HAP-1 (cell line): ENCODE measurements at regions not wholly inside any gene's neighbourhood (a gene's known extent, or its start where the extent isn't known, plus 50 kb on each side); places are given as distances from the start of the nearest gene placed in this dataset.

Source experiments
- DNase-seq, 2 experiments: peaks; one replicate each; pipeline ENCODE4 v3.0.0-alpha.2; 2016 to 2020; ENCODE audit warnings: low spot score in 2 of 2
- H3K27me3 ChIP-seq: fragments of 250-450 bp; sonication (Bioruptor Pico); 2 replicates; pipeline ENCODE4 v1.5.1; 2020; ENCODE audit warnings: low read depth, mild to moderate bottlenecking, moderate library complexity
- H3K36me3 ChIP-seq: fragments of 250-450 bp; sonication (Bioruptor Pico); replicated peaks from 2 replicates; pipeline ENCODE4 v1.5.1; 2020; ENCODE audit warnings: mild to moderate bottlenecking
- H3K4me1 ChIP-seq: fragments of 250-450 bp; sonication (Bioruptor Pico); 2 replicates; pipeline ENCODE4 v1.5.1; 2020; ENCODE audit warnings: mild to moderate bottlenecking
- H3K4me3 ChIP-seq: fragments of 250-450 bp; sonication (Bioruptor Pico); 2 replicates; pipeline ENCODE4 v1.5.1; 2020; ENCODE audit warnings: mild to moderate bottlenecking, moderate library complexity
- H3K9me3 ChIP-seq: fragments of 250-450 bp; sonication (Bioruptor Pico); 2 replicates; pipeline ENCODE4 v1.5.1; 2020; ENCODE audit warnings: mild to moderate bottlenecking, moderate library complexity
- in situ Hi-C: fragments of 300-500 bp; cut with MboI; formaldehyde crosslinking; loops from 3 replicates; pipeline ENCODE4 v1.14.3; 2020; ENCODE audit warnings: low sequenced_read_pairs, inconsistent platforms, mixed read lengths

DNA sequence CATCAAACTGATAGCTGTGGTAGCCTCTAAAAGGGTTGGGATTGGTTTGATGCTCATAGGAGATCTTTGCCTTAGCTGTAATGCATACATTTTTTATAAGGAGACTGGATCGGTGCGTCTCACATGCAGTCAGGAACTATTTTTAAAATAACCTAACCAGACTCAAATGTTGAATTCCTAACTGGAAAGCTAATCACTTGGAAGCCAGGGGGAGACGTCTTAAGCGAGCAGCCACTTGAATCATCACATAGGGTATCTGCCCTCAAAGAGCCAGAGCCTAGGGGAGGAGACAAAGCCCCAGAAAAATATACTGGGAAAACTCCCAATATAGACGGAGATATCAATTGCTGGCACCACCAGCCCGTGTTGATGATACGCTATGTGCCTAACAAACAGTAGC lies 61.7 kb upstream of the PUM1 start:
- in situ Hi-C loops, result no loop called here
- Histone ChIP-seq H3K9me3 (no peaks in the 10 kb centered on the region), H3K36me3 (no peaks in the 10 kb centered on the region), H3K27me3 (no peaks in the 10 kb centered on the region), H3K4me3 (no peak overlapping the region), H3K4me1 (peaks cover under 1% of the 10 kb centered on the region)
- no peak for DNase-seq

DNA sequence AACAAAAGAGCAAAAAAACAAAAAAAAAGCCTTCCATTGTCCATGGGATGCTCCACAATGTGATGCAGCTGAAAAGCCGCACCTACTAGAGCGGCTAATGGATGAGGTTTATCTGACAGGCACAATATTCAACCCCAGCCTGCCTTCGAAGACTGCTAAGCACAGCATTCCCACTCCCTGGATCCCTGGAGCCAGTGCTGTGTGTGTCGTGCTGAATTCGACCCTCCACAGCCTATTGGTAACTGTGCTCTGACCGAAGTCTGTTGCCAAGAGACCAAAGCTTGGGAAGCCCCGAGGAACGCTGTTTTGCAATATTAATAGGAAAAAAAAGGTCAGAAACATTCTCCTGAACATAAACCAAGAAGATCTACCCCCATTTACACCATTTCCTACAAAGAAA lies 57.2 kb upstream of the PUM1 start:
- peak in 1 of 2 experiments; percentile 17 for DNase-seq
- no peak overlapping the region for H3K4me3 ChIP-seq
- no peaks in the 10 kb centered on the region for H3K27me3 ChIP-seq
- peaks cover 6% of the 10 kb centered on the region for H3K4me1 ChIP-seq
- H3K36me3 ChIP-seq, result no peaks in the 10 kb centered on the region
- no peaks in the 10 kb centered on the region for H3K9me3 ChIP-seq
- in situ Hi-C loops, result no loop called here

DNA sequence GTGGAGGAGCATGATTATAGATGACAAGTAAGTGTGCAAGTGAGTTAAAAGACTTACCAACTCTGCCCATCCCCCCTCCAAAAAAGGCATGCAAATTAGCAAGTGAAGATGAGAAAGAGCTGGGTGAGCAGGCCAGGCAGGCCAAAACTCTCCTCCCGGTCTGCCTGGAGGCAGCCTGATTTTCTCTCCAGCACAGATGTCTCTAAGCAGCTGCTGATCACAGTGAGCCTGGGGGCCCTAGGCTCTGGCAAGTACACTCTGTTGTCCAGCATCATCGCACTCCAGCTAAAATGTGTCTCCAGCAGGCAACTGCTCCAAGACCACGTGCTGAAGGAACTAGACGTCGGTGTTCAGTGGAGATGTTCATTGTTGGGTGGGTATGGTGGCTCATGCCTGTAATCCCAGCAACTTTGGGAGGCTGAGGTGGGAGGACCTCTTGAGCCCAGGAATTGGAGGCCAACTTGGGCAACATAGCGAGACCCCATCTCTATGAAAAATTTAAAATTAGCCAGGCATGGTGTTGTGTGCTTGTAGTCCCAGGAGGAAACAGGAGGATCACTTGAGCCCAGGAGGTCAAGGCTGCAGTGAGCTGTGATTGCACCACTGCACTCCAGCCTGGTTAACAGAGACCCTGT lies 56.7 kb upstream of the PUM1 start:
- H3K4me3 ChIP-seq, result no peak overlapping the region
- H3K36me3 ChIP-seq, result no peaks in the 10 kb centered on the region
- no peak for DNase-seq
- H3K4me1 ChIP-seq, result peaks cover 6% of the 10 kb centered on the region
- in situ Hi-C loops, result no loop called here
- no peaks in the 10 kb centered on the region for H3K9me3 ChIP-seq
- H3K27me3 ChIP-seq, result no peaks in the 10 kb centered on the region

DNA sequence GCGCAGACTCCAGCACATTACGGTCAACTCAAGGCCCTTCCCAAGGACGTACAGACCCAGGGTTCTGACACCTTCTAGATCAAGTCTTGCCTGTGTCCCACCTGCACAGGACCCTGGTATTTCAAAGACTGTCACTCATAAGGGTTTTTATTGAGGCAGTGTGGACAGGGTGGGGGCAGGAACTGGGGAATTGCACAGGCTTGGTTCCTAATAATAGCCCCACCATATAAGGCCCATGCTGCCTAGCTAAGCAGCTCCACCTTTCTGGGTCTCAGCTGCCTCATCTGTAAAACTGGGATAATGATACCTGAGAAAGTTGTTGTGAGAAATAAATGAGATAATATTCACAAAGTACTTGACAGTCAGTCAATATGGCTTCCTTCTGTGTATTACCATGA lies 55.3 kb upstream of the PUM1 start:
- H3K36me3 ChIP-seq, result no peaks in the 10 kb centered on the region
- no peaks in the 10 kb centered on the region for H3K27me3 ChIP-seq
- peaks cover 6% of the 10 kb centered on the region for H3K4me1 ChIP-seq
- H3K4me3 ChIP-seq, result no peak overlapping the region
- H3K9me3 ChIP-seq, result no peaks in the 10 kb centered on the region
- in situ Hi-C loops, result no loop called here
- no peak for DNase-seq

DNA sequence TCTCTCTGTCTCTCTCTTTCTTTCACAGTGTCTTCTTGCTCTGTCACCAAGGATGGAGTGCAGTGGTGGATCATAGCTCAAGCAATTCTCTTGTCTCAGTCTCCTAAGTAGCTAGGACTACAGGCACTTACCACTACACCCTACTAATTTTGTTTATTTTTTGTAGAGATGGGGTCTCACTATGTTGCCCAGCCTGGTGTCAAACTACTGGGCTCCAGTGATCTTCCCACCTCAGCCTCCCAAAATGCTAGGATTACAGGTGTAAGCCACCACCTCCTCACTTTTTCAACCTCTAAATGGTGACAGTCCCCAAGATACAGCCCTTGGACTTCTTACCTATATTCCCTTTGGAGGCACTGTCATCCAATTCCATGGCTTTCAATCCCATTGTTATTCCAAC lies 50.5 kb upstream of the PUM1 start:
- Histone ChIP-seq H3K4me1 (peaks cover 12% of the 10 kb centered on the region), H3K36me3 (no peaks in the 10 kb centered on the region), H3K9me3 (no peaks in the 10 kb centered on the region), H3K27me3 (no peaks in the 10 kb centered on the region), H3K4me3 (no peak overlapping the region)
- in situ Hi-C loops, result no loop called here
- DNase-seq, result no peak
